ENCODE measurements at regions not wholly inside any gene's neighbourhood (a gene's known extent, or its start where the extent isn't known, plus 50 kb on each side); places are given as distances from the start of the nearest gene placed in this dataset.

DNA sequence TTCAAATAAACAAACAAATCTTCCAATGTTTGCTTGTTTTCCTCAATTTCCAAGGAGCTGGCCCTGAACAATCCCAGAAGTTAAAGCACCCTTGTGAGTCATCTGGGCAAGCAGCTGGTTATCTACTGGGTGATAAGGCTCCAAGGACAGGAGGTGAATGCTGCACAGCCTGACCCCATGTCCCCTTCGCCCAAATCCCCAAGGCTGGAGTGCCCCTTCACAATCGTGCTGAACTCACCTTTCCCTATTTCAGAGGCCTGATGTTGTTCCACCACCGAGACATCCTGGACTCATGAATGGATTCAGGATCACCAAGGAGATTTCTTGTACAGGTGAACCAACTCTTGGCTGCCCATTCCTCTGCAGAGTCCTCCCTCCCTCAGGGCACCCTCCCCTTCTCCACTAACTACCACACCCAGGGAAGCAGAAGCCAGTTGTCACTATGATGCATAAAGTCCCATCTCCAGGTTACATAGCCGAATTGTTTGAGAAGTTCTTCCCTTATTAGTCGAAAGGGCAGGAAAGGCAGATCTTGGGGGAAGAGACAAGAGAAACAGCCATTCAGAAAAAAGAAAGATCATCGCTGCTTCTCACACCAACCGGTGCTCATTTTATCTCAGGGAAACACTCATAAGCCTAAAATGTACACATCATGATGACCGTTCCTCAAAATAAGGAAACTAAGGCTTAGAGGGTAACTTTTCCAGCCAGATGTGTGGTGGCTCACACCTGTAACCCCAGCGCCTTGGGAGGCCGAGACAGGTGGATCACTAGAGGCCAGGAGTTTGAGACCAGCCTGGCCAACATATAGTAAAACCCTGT is 138.8 kb upstream of the RREB1 start:
- TF ChIP-seq, protein P1, sequence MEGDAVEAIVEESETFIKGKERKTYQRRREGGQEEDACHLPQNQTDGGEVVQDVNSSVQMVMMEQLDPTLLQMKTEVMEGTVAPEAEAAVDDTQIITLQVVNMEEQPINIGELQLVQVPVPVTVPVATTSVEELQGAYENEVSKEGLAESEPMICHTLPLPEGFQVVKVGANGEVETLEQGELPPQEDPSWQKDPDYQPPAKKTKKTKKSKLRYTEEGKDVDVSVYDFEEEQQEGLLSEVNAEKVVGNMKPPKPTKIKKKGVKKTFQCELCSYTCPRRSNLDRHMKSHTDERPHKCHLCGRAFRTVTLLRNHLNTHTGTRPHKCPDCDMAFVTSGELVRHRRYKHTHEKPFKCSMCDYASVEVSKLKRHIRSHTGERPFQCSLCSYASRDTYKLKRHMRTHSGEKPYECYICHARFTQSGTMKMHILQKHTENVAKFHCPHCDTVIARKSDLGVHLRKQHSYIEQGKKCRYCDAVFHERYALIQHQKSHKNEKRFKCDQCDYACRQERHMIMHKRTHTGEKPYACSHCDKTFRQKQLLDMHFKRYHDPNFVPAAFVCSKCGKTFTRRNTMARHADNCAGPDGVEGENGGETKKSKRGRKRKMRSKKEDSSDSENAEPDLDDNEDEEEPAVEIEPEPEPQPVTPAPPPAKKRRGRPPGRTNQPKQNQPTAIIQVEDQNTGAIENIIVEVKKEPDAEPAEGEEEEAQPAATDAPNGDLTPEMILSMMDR (IDR thresholded peaks at IDR 0.05; ENCODE audit: low read length, missing control alignments) = no peak
- DNase-seq (ENCODE audit: low read depth) = no peak

DNA sequence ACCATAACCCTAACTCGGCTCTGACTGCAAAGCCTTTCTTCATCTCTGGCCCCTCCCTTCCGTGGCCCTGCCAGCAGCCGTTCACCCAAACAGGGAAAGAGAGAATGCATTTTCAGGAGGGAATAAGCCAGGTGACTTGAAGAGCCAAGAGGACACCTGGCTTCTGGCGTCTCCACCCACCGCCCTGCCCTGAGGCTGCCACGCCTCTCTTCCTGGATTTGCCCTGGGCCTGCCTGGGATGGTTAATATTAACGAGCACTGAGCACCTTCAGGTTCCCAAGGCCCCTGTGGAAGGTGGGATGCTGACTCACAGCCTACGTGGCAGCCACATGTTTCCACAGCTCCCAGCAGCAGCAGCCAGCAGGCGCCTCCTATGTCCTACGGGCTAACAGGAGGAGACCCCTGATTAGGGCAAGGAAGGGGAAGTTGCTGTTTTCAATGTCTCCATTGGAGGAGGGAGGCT is 138.0 kb upstream of the RREB1 start:
- TF ChIP-seq, protein P1 (IDR thresholded peaks at IDR 0.05; ENCODE audit: low read length, missing control alignments) = no peak
- no peak overlapping the region for H3K4me3 ChIP-seq (replicated peaks; ENCODE audit: low read depth, low read length)
- no peak for DNase-seq (ENCODE audit: low read depth)

More for the DNA sequence above, 138.8 kb upstream of the RREB1 start:
- H3K4me3 ChIP-seq (replicated peaks; ENCODE audit: low read depth, low read length) = no peak overlapping the region

DNA sequence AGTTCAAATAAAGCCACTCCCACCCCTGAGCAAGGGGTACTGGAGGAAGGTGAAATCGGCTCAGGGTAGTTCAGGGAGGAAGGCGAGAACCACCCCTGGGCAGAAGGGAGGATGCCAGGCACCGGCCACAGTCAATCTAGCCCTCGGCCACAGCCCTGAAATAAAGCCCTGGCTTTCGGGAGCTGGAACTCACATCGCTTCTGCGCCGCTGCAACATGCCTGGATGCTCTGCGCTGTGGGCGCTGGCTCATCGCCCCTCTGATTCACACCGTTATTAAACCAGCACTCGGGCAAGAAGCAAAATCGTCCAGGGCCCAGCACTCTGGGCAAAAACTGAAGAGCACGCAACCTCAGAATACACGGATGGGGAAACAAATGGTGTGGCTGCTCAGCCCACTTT is 136.9 kb upstream of the RREB1 start:
- H3K4me3 ChIP-seq (replicated peaks; ENCODE audit: low read depth, low read length) = no peak overlapping the region
- TF ChIP-seq, protein P1 (IDR thresholded peaks at IDR 0.05; ENCODE audit: low read length, missing control alignments) = no peak
- no peak for DNase-seq (ENCODE audit: low read depth)

DNA sequence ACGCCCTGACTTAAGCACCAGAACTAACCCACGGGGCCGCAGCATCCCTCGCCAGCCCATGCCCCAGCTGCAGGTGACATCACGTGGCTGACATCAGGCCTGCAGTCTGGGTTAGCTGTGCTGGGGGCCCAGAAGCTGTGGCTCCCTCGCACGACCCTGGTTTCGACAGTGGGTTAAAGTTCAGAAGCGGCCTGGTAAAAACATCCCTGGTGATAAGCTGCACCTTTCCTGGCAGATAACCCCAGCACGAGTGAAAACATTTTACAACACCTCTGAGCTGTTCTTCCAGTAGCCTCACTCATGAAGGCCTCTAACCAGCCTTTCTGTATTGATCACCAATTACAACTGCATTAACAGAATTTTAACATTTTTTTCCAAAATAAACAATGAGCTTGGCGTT is 136.4 kb upstream of the RREB1 start:
- H3K4me3 ChIP-seq (replicated peaks; ENCODE audit: low read depth, low read length) = no peak overlapping the region
- DNase-seq (ENCODE audit: low read depth) = no peak
- TF ChIP-seq, protein P1 (IDR thresholded peaks at IDR 0.05; ENCODE audit: low read length, missing control alignments) = no peak

DNA sequence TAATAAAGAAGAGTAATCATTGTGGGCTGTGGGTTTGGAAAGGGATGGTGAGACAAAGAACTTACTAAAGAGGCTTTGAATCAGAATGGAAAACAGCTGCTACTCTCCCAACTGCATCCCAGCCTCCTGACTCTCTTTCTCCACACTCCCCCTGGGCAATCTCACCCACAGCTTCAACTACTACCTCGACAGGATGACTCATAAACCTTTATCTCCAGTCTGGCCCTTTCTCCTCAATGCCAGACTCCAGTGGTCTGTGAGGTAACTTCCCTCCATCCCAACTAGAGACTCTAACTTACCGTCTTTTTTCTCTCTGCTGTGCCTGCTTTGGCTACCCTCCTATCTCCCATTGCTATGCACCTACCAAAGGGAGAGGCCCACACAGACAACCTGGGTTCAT is 135.3 kb upstream of the RREB1 start:
- peak; percentile 86 for DNase-seq (ENCODE audit: low read depth)
- no peak overlapping the region for H3K4me3 ChIP-seq (replicated peaks; ENCODE audit: low read depth, low read length)
- TF ChIP-seq, protein P1 (IDR thresholded peaks at IDR 0.05; ENCODE audit: low read length, missing control alignments) = no peak

DNA sequence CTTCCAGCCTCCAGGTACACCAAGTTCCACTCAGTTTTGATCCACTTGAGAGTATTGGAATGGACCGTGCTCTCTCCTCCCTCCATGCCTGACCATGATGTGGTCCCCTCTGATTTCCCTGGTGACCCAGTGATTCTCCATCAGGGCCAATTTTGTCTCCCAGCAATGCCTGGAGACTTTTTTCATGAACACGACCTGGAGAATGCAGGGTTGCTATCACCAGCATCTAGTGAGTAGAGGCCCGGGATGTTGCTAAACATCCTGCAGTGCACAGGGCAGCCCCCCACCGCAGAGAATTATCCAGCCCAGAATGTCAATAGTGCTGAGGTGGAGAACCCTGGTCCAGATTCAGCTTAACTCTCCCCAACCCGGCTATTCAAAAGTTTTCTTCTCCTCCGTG is 134.0 kb upstream of the RREB1 start:
- no peak for DNase-seq (ENCODE audit: low read depth)
- H3K4me3 ChIP-seq (replicated peaks; ENCODE audit: low read depth, low read length) = no peak overlapping the region
- TF ChIP-seq, protein P1 (IDR thresholded peaks at IDR 0.05; ENCODE audit: low read length, missing control alignments) = no peak

Measured in fibroblast of pulmonary artery (primary cell).